HG02763 (cell line): ENCODE measurements at regions not wholly inside any gene's neighbourhood (a gene's known extent, or its start where the extent isn't known, plus 50 kb on each side); places are given as distances from the start of the nearest gene placed in this dataset.
"Not testable (repeated sequence)": the region's sequence is repeated elsewhere in the genome, so short reads cannot be mapped to it uniquely, and the experiment has no call there.

Experiments
- ATAC-seq: cut with Tn5 transposase; IDR thresholded peaks from one replicate; pipeline ENCODE4 v1.9.1; 2021; ENCODE audit warnings: mild to moderate bottlenecking, moderate library complexity; ENCODE audit not compliant: unreplicated experiment

DNA sequence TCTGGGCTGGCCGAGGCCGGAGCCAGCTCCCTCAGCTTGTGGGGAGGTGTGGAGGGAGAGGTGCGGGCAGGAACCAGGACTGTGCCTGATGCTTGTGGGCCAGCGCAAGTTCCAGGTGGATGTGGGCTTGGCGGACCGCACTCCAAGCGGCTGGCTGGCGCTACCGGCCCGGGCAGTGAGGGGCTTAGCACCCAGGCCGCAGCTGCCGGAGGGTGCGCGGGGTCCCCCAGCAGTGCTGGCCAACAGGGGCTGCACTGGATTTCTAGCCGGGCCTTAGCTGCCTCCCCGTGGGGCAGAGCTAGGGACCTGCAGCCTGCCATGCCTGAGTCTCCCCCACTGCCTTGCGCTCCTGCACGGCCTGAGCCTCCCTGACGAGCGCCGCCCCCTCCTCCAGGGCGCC is 242.8 kb downstream of the CCSER2 start:
- ATAC-seq, result no peak

- no peak for ATAC-seq
Observed at GRCh38 chr10:84574102-84574501, 245.7 kb downstream of the CCSER2 start.

GRCh38 chr10:84581976-84582375 is 253.6 kb downstream of the CCSER2 start:
- ATAC-seq, result no peak

- no peak for ATAC-seq
Observed at GRCh38 chr10:84583501-84583900, 255.1 kb downstream of the CCSER2 start.

- no peak for ATAC-seq
Observed at GRCh38 chr10:84587789-84588188, 259.4 kb downstream of the CCSER2 start.

DNA sequence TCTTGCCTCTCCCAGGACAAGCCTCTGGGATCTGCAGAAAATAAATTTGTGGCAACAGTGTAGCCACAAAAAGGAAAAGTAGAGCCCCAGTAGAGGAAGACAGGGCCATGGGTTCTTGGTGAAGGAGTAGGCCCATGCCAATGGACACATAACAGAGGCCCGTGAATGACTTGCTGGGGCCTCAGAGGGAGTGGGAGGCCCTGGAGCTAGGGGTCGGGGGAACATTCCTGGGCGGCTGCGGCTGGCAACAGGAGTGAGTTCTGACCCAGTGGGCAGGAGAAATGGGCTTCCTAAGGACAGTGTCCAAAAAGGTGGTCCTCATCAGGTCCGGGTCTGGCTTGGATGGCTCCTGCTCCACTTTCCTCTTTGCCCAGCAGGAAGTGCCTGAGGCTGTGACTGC is 260.0 kb downstream of the CCSER2 start:
- no peak for ATAC-seq

- no peak for ATAC-seq
Observed at GRCh38 chr10:84588971-84589370, 260.6 kb downstream of the CCSER2 start.

GRCh38 chr10:84589526-84590205 is 261.3 kb downstream of the CCSER2 start:
- no peak for ATAC-seq

GRCh38 chr10:84590327-84591193 is 262.2 kb downstream of the CCSER2 start:
- ATAC-seq, result no peak

- ATAC-seq, result no peak
Observed at GRCh38 chr10:84593506-84593905, 265.1 kb downstream of the CCSER2 start.

DNA sequence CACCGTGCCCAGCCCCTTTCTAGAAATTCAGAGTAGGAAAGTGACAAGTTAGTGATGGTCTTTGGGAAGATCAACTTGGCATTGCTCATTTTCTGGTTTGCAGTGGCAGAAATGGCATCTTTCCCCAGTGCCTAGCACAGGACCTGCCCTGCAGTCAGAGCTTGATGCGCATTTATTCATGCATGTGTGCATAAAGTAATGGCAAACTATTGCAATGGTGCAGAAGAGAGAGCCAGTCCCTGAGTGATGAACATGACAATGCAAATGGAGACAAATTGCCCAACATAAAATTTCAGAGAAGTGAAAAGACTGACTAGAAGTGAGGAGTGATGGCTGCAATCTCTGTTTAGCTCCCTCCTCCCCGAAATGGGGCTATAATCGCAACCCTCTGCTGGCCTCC is 268.2 kb downstream of the CCSER2 start:
- no peak for ATAC-seq

DNA sequence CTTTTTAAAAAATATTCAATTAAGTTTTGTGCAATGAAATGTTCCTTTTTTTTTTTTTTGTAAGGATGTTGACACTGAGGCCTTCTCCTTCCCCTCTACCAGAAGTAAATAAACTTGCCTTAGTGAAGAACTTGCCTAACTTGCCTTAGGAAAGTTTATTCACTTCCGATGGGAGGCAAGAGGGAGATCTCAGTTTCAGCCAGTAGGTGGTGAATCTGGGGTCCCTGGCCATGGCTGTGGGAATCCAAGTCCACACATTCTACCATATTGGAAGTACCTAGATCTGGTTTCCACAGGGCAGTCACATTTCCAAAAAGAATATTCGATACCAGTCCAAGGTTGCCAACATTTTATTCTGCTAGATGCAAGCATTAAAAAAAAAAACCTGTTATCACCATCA is 270.9 kb downstream of the CCSER2 start:
- no peak for ATAC-seq

DNA sequence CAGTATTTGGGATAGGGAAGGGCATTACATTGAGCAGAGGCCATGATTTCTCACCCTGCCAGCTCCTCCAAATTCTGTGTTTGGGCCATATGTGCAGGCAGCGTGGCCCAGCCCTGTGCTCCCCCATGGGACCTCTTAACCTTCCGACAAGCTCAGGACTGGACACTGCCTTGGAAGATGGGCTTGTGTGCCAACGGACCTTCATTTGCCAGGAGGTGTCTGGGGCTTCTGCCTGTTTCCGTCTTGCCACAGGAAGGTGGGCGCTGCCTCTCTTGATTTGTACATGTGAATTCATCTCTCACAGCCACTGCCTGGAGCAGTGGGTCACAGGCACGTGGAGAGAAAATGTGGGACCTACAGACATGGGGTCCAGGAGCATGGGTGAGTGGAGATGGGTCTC is 272.6 kb downstream of the CCSER2 start:
- ATAC-seq, result no peak

GRCh38 chr10:84602543-84602942 is 274.2 kb downstream of the CCSER2 start:
- not testable (repeated sequence) for ATAC-seq

DNA sequence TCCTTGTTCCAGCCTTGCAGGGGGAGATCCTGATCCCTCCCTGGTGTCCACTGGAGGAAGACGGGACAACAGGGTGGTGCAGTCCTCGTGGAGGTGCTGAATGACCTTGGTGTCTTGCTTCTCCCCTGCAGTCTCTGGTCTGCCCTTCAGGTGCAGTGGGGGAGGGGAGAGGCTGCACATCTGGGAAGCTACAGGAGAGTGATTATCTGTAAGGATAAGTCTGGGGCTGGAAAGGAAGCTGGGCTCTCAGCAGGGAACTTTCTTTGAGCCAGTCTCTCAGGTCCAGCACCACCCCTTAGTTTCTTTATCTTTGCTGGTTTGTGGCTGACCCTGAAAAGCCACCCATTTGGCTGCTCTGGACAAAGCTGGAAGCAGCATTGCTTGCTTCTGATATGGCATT is 275.6 kb downstream of the CCSER2 start:
- ATAC-seq, result no peak

DNA sequence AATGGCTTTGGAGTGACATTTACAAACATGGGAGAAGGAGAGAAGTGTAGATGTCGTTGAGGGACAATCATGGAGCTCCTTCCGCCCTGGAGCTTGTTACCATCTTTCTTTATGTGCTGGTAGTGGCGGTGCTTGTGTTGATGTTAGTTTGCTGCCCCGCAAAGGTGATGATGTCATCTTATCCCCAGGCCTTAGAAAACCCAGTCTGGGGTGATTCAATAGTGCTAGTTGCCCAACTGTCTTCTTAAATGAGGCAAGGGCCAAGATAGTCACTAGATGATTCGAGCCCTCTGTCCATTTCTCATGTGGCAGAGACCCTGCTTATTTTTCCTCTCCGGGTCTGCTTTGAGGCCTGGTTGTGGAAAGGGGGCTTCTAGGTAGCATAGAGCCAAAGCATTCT is 277.4 kb downstream of the CCSER2 start:
- ATAC-seq, result no peak

- no peak for ATAC-seq
Observed at GRCh38 chr10:84606428-84606827, 278.0 kb downstream of the CCSER2 start.

DNA sequence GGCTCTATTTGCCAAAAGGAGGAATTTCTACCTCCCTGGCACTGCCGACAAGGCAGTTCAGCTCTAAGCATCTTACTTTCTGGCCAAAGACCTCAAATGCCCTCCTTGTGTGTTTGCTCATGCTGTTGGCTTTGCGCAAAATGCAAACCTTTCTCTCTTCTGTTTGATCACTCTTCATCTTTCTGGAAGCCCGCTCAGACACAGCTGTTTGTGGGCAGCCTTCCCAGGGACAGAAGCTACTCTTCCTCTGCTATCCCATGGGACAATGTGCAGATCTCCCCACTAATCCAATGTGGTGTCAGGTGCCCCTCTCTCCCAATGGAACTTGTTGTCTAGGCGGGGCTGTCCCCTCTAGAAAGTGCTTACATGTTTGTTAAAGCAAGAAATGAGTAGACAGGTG is 278.7 kb downstream of the CCSER2 start:
- ATAC-seq, result no peak

GRCh38 chr10:84607523-84607922 is 279.1 kb downstream of the CCSER2 start:
- no peak for ATAC-seq

GRCh38 chr10:84608126-84608525 is 279.7 kb downstream of the CCSER2 start:
- ATAC-seq, result no peak

DNA sequence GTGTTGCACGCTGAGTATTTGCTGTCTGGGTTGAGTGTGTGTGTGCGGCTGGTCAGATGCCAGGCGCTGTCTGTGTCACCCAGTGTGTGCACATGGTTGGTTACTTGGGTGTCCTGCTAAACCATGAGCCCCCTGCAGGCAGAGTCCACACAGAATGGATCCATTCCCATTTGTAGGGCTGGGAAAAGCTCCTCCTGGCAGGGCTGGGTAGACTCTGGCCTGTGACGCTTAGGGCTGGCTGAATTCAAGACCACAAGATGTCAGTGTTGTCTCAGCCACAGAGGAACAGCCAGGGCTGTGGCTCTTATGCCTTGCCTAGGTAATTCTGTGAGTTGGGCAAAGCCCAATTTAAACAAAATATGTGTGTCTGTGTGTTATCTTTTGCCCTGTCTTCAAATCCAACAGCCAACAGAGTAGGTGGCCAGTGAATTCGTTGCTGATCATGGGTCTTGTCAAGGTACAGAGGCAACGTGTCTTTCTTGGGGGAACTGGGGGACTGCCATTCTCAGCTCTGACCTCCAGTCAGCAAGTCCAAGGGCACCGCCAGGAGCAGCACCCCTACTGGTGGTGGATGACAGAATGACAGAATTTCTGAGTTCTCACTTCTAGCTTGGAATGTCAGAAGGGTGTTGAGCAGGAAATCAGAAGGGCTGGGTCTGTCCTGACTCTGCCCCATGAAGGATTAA is 285.1 kb downstream of the CCSER2 start:
- ATAC-seq, result no peak
